GM19397 (cell line): ENCODE measurements at regions not wholly inside any gene's neighbourhood (a gene's known extent, or its start where the extent isn't known, plus 50 kb on each side); places are given as distances from the start of the nearest gene placed in this dataset.
A peak's percentile ranks its signal among the peaks of the same experiment; 100 is the strongest.

Experiments
- ATAC-seq: cut with Tn5 transposase; IDR thresholded peaks from one replicate; pipeline ENCODE4 v1.9.1; 2021; ENCODE audit warnings: mild to moderate bottlenecking, moderate library complexity; ENCODE audit not compliant: unreplicated experiment

GRCh38 chr13:74045583-74045982 is 88.6 kb downstream of the KLF12 start:
- ATAC-seq, result no peak

- ATAC-seq, result no peak
Measured at GRCh38 chr13:74043237-74043636, 91.0 kb downstream of the KLF12 start.

- ATAC-seq, result peak; percentile 57
Measured at GRCh38 chr13:74040200-74040599, 94.0 kb downstream of the KLF12 start.

- no peak for ATAC-seq
Measured at GRCh38 chr13:74039667-74040066, 94.5 kb downstream of the KLF12 start.

- ATAC-seq, result no peak
Measured at GRCh38 chr13:74039154-74039553, 95.0 kb downstream of the KLF12 start.

- ATAC-seq, result no peak
Measured at GRCh38 chr13:74037762-74038161, 96.4 kb downstream of the KLF12 start.

DNA sequence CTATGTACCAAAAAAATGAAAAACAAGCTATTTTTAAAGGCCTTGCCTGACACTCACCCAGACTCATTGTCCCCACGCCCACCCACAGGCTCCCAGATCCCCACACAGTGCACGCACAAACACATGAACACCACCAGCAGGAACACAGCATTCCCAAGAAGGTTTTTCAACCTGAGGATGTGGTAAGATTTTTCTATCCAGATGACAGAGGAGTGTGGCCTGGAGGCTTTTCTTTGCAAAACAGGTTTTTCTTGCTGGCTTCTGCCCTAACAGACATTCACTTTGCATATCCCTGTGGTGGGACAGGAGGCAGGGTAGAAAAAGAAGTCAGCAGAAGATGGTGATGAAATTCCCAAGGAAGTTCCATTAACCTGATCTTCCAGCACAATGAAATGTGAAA is 97.8 kb downstream of the KLF12 start:
- ATAC-seq, result no peak

DNA sequence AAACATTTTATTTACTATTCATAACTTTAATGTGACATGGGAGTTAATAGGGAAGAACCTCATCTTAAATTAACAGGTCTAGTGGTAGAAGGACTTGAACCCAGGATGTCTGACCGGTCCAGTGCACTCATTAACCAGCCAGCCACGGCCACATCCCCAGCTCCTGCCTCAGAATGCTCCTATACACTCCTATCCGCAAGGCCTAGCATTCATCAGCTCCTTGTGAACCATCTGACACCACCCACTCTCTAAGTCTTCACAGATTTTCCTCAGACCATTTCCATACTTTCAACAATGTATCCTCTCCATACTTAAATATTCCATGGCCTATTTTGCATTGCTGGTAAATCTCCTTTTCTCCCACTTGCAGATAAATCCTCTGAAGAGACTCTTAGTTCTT is 98.3 kb downstream of the KLF12 start:
- ATAC-seq, result no peak

DNA sequence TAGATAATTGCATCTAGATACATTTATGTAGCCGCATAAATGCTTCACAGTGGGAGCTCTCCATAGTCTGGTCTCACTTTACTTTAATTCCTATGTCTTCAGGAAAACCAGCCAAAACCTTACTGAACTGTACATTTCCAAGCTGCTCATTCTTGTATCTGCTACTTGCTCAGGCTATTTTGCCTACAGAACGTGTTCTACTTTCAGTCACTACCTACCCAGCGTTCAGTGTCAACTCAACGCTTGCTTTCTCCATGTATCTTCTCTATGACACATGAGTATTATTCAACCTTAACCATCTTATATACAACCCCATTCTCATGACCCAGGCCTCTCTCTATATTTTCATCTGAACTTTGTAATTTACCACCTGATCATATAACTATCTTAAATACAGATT is 101.9 kb downstream of the KLF12 start:
- ATAC-seq, result no peak

GRCh38 chr13:74027161-74027779 is 106.9 kb downstream of the KLF12 start:
- ATAC-seq, result peak; percentile 29

GRCh38 chr13:74026753-74027152 is 107.5 kb downstream of the KLF12 start:
- ATAC-seq, result peak; percentile 92

- ATAC-seq, result no peak
Measured at GRCh38 chr13:74025369-74025768, 108.8 kb downstream of the KLF12 start.

DNA sequence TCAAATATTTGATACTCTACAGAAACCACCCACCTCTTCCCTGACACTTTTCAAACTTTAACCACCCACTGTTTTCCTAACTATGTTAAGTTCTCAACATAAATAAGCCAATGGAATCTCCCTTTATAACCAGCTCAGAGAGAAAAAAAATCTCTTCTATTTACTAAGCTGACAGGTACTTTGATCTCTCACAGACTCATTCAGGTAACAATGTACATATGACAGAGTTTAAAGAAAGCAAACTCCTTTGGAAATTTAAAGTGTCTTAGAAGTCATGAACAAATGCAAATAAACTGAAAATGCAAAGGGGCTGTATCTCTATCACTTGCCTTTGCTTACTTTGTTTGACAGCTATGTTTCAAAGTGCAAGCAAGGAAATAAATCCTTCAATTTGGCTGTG is 109.3 kb downstream of the KLF12 start:
- ATAC-seq, result no peak

- ATAC-seq, result no peak
Measured at GRCh38 chr13:74024314-74024713, 109.9 kb downstream of the KLF12 start.

GRCh38 chr13:74023484-74023883 is 110.7 kb downstream of the KLF12 start:
- no peak for ATAC-seq

GRCh38 chr13:74021505-74021904 is 112.7 kb downstream of the KLF12 start:
- ATAC-seq, result no peak

DNA sequence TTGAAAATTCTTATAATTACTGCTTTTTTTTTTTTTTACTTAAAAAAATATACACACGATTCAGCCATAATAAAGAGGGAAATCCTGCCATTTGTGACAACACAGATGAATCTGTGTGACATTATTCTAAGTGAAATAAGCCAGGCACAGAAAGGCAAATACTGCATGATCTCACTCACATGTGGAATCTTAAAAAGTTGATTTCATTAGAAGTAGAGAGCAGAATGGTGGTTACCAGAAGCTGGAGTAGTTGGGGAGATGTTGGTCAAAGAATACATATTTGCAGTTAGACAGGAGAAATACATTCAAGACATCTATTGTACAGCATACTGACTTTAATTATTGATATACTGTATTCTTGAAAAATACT is 116.2 kb downstream of the KLF12 start:
- ATAC-seq, result no peak

DNA sequence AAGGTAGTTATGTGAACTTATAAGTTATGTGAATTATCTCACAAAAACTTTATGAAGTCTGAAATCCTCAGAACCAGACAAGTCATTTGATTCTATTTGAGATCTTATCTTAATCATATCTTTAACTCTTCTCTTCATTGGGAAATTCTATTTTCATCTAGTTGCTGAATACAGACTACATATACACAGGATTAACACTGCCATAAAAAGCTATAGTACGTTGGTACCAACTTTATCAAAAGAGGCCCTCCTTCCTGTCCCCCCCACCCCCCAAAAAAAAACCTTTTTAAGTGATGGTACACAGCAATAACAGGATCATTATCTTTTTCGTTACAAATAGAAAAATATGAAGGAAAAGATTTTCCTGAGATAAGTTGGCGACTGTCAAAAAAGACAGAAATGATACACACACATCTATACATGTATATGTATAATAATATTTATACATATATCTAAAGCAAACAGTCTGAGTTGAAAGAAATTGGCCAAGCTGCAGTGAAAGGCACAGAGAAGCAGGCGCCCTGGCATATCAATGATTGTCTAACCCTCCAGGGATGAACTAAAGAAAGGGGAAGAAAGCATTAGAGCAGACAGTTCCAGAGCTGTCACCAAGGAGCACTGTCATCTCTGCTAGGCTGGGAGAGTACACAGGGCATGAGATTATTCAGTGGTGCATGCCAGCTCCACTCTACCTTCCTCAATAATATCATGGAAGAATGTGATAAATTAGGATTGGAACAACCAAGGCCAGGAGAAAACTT is 116.7 kb downstream of the KLF12 start:
- peak; percentile 62 for ATAC-seq

DNA sequence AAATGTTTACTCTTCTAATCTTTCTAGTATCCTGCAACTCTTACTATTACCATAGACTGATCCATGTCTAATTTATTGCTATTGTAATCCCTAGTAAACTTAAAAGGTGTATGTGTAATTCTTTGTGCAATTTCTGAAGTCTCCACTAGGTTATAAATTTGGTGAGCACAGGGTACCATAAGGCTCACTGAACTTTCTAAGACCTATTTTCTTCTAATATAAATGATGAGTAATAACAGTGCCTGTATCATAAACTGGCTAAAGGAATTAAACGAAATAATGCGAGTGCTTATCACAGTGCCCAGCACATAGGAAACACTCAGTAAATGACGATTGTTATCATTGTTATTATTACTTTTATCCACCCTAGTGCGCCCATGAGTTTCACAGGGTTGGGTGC is 119.1 kb downstream of the KLF12 start:
- no peak for ATAC-seq

- ATAC-seq, result no peak
Measured at GRCh38 chr13:74009100-74009668, 125.0 kb downstream of the KLF12 start.

- no peak for ATAC-seq
Measured at GRCh38 chr13:74006666-74007065, 127.5 kb downstream of the KLF12 start.
